ENCODE measurements at regions not wholly inside any gene's neighbourhood (a gene's known extent, or its start where the extent isn't known, plus 50 kb on each side); places are given as distances from the start of the nearest gene placed in this dataset.
"Not testable (repeated sequence)": the region's sequence is repeated elsewhere in the genome, so short reads cannot be mapped to it uniquely, and the experiment has no call there.

DNA sequence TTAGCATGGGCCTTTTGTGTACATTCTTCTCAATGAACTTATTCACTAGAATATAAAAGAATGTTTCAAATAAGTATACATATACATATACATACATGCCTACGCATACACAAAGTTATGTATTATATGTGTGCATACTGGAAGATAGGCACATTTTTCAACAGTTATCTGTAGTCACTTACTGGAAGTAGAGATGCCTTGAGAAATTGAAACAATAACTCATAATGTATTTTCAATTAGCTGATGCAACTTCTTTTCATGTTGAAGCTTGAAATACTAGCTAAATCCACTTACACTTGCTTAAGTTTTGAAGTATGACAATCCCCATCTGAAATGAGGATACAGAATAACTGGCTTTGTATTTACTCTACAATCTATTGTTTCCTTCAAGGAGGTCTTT, 469.0 kb upstream of the PTGER4 start:
- intact Hi-C loops (cut with DNase I, micrococcal nuclease) = no loop called here
- DNase-seq = no peak

DNA sequence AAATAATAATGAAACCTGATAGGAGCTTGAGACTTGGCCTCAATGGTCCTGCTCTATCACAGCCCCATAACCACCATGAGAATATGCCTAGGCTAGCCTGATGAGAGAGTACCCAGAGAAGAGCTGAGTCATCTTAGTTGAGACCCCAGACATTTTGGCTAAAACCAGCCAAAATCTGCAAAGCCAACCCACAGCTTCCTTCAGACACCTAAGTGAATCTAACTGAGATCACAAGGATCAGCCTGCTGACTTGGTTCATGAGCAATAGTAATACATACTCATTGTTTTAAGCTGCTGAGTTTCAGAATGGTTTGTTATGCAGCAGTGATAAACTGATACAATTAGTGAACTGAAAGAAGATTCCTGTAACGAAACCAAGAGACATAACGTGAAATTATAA, 473.7 kb upstream of the PTGER4 start:
- no peak for ATAC-seq
- intact Hi-C loops (cut with DNase I, micrococcal nuclease) = no loop called here

More for the DNA sequence above, 469.0 kb upstream of the PTGER4 start:
- no peak for ATAC-seq

DNA sequence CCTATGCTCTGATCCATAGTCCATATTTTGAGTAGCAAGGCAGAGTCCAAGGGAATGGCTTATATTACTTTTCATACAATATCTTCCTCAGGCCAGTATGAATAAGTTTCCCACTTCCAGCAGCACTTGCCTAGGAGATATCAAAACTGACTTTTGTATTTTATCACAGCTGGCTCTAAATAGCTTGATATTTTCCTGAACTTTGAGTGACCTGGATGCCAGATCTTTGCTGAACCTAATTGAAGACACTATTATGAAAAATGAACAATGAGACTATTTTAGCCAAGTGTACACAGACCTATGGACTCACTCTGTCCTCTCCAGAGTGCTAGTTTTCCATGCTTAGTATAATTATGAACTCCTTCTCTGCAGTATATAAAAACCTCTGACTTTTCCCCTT, 475.6 kb upstream of the PTGER4 start:
- ATAC-seq (peak; percentile 26), DNase-seq (no peak)
- intact Hi-C loops (cut with DNase I, micrococcal nuclease) = no loop called here

More for the DNA sequence above, 473.7 kb upstream of the PTGER4 start:
- no peak for DNase-seq

DNA sequence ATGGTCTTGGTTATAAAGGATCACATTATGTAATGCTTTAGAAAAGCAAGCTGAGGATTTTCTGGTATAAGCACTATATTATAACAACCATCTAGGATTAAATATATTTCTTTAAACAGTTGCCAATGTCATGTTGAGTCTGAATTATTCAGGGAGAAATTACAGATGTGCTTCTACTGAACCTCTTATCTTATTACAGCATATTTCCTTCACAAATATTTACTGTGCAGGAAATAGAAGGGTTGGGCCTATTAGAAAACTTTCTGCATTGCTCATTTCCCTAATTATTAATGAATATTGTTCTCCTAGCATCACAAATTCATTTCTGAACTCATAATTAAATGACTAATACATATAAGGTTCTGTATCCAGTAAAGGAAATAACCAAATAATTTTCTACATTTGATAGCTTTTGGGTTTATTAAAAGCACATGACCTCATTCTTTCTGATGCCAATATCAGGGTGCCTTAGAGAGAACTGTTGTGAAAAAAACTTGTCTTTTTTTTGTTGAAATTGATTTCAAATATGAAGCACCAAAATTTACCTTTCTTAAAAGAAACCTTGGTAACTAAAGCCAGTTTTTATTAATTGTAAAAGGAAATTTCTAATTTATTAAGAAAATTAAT, 476.8 kb upstream of the PTGER4 start:
- intact Hi-C loops (cut with DNase I, micrococcal nuclease) = no loop called here
- DNase-seq (no peak), ATAC-seq (no peak)

DNA sequence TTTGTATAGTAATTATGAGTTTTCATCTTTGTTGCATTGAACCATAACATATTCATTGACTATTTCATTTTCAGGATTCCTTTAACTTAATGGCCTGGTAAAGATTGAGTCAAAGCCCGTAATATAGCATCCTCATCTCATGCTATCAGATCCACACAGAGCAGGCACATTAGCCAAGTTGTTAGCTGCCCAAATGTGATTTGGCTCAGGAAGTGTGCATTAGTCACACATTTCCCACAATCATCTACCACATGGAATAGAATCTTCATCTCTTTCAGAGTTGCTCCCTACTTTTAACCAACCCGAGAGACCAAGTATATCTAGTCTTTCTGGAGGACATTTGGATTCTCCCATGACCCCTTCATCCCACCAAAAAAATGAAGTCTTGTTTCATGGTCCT, 481.0 kb upstream of the PTGER4 start:
- no peak for DNase-seq
- intact Hi-C loops (cut with DNase I, micrococcal nuclease) = no loop called here
- ATAC-seq = no peak

DNA sequence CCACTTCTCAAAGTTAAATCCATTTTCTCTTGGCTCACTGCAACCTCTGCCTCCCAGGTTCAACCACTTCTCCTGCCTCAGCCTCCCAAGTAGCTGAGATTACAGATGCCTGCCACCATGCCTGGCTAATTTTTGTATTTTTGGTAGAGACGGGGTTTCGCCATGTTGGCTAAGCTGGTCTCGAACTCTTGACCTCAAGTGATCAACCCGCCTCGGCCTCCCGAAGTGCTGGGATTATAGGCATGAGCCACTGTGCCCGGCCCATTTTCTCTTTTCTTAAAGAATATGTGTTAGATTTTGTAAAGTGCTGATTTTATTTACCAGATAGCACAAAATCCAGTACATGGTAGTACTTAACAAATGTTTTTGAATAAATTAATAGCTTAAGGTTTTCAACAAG, 484.1 kb upstream of the PTGER4 start:
- DNase-seq; ATAC-seq; intact Hi-C loops (cut with DNase I, micrococcal nuclease): not testable (repeated sequence)

DNA sequence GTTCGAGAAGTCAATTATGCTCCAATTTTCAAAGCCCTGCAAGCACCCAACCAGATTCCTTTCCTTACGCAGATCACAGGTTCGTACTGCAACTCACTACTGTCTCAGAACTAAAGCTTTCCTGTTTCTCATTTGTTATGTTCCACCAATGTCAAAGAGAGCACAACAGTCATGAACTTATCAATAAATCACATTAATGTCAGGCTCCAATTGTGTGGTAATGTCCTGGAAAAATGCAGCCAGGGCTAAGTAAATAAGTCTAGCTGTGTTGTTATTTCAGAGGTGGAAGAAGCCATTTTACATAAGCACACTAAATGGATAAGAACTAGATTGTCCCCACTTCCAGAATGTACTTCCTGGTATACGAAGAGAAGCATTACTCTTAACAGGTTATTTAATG, 488.6 kb upstream of the PTGER4 start:
- intact Hi-C loops (cut with DNase I, micrococcal nuclease) = no loop called here
- DNase-seq (no peak), ATAC-seq (no peak)

DNA sequence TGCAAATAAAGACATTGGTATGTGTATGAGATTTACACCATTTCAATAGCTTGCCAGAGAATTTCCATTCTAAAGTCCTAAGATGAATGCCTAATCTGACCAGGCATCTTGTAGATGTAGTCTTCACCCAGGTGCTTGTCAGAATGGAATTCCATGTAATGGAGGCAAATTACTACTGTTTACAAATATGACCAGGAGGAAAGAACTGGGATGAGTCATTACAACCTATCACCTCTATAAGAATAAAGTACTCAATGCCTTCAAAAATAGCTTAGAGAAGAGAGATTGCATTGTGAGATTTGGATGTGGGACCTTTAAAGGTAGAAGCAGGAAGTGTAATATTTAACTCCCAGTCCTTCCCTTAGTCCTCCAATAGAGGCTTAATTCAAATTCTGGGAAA, 507.0 kb upstream of the PTGER4 start:
- ATAC-seq (no peak), DNase-seq (no peak)

DNA sequence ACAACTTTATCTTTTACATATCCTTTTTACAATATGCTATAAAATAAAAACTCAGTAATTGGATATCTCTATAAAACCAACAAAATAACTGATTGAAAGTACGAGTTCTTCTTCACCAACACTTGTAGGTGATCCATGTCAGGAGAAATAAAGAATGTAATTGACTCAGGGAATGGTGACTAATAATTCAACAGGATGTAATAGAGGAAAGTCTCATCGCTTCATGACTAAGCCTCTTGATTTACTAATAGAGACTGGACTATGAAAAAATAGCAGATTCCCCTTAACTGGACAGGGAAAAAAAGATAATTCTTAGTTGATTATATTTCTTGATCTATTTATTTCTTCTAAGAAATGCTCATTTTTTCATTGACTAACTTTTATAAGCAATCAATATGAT, 507.7 kb upstream of the PTGER4 start:
- DNase-seq (no peak), ATAC-seq (no peak)
- intact Hi-C loops (cut with DNase I, micrococcal nuclease) = no loop called here

More for the DNA sequence above, 507.0 kb upstream of the PTGER4 start:
- intact Hi-C loops (cut with DNase I, micrococcal nuclease) = no loop called here

DNA sequence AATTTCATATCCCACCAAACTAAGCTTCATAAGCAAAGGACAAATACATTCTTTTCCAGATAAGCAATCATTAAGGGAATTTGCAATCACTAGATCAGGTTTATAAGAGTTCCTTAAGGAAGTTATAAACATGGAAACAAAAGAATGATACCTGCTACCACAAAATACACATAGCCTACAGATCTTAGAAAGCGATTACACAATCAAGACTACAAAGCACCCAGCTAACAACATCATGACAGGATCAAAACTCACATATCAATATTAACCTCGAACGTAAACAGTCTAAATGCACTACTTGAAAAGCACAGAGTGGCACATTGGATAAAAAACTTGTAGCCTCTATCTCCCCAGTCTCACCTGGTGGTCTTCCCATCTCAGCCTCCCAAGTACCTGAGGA, 512.4 kb upstream of the PTGER4 start:
- no peak for ATAC-seq
- no peak for DNase-seq
- intact Hi-C loops (cut with DNase I, micrococcal nuclease) = no loop called here

DNA sequence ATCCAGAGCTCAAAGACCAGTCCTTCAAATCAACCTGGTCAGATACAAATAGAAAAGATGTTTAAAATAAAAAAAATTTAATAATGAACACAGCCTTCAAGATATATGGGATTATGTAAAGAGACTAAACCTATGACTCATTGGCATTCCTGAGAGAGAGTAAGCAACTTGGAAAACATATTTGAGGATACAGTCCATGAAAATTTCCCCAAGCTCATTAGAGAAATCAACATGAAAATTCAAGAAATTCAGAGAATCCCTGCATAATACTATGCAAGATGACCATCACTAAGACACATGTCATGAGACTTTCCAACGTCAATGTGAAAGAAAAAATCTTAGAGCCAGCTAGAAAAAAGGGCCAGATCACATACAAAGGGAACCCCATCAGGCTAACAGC, 512.9 kb upstream of the PTGER4 start:
- DNase-seq (no peak), ATAC-seq (no peak)
- intact Hi-C loops (cut with DNase I, micrococcal nuclease) = no loop called here

DNA sequence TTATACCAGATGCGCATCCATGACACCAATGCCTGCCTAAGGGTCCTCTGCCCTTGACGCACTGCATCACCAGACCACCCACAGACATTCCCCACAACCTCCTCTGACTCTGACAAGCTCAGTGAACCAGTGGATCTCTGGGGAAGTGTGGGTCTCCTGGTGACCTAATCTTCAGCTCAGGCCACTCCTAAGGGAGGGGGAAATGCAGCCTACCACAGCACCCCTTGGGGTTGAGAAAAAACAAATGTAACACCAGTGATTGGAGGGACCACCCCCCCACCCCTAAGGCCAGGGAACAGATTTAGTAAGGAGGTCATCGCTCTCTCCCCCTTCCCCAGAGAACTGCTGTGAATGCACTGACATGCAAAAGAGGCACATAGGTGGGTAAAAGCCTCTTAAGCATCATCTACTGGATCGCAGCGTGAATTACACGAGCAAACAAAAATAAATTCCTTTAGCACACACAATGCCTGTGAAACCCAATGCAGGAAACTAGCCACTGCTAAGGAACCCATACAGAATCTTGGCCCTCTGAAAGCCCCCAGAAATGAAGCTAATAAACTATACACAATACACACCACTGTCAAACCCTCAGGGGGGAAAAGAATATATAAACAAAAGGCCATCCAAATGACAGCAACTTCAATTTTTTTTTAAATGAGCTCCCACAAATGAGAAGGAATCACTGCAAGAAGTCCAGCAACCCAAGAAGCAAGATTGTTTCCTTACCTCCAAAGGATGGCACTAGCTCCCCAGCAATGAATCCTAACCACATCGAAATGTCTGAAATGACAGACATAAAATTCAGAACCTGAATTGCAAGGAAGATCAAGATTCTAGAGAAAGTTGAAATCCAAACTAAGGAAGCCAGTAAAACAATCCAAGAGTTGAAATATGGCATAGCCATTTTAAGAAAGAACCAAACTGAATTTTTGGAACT, 513.7 kb upstream of the PTGER4 start:
- no peak for DNase-seq
- intact Hi-C loops (cut with DNase I, micrococcal nuclease) = no loop called here
- no peak for ATAC-seq

DNA sequence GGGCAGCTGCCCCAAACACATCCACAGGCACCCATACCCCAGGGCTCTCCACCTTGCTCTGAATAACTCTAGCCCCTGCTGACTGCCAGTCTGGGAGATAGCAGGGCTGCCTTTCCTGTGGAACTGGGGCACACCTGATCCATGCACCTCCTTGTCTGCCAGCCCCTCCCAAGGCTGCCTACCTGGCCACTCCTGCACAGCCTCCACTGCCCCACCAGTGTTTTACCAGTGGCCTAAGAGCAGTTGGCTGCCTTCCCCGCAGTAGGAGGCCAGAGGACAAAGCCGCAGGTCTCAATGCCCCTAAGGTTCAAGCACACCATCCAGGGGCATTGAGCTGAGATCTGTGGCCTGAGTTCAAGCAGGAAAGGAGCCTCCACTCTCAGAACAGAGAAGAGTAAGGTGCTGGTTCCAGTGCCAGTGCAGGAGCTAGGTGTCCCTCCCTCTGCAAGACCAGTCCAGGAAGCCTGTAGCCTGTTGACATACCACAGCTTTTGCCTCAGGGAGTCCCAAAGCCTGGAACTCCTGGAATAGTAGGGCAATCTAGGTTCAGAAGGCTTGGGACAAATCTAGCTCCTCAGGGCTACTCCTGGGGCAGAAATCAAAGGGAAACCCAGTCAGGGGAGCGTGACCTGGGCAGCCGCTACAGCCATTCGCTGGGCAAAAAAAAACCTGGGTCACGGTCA, 514.5 kb upstream of the PTGER4 start:
- ATAC-seq = no peak
- no peak for DNase-seq
- intact Hi-C loops (cut with DNase I, micrococcal nuclease) = no loop called here

DNA sequence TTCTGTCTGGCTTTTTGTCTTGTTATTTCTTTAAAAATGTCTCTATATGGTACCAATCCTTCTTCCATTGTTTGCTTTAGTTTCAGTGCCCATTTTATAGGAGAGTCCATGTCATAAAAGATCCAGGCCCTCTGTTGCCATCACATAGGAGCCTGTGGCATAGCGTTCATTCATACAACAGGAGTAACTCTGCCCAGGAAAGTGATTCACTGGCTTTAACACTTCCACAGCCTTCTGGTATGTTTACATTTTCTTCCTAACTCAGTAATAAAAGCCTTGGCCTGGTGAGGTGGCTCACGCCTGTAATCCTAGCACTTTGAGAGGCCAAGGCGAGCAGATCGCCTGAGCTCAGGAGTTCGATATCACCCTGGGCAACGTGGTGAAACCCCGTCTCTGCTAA, 519.3 kb upstream of the PTGER4 start:
- DNase-seq (no peak), ATAC-seq (no peak)
- intact Hi-C loops (cut with DNase I, micrococcal nuclease) = no loop called here

DNA sequence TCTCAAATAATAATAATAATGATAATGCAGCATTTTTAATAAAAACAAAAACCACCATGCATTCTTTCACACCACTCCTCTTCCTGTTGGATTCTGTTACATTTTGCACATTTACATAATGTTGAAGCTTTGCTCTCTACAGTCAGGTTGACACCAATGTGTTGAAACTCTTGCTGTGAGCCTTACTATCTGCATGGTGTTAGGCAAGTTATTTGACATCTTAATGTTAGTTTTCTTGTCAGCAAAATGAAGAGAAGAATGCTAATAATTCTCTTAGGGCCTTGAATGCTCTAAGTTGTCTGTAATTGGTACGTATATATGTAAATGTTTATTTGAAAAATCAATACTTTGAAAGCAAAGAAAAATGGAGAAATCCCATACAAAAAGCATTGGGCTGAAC, 525.5 kb upstream of the PTGER4 start:
- DNase-seq (no peak), ATAC-seq (no peak)
- intact Hi-C loops (cut with DNase I, micrococcal nuclease) = no loop called here

DNA sequence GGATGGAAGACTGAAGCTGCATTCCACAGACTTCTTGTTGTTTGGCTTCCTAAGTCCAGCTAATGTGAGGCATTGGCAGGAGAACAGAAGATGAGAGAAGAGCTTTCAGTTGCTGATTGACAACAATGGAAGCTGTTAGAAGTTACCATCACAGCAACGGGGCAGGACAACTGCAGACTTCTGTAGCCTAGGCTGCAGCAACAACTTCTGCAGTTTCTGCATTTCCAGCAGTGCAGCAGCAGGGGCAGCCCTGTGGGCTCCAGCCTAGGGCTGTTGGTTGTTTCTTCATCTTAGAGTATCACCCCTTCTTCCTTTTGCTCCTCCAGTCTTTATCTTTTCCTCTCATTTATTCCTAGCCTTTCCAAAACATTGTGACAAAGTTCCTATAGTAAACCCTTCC, 528.8 kb upstream of the PTGER4 start:
- DNase-seq = no peak
- intact Hi-C loops (cut with DNase I, micrococcal nuclease) = no loop called here
- ATAC-seq = no peak

DNA sequence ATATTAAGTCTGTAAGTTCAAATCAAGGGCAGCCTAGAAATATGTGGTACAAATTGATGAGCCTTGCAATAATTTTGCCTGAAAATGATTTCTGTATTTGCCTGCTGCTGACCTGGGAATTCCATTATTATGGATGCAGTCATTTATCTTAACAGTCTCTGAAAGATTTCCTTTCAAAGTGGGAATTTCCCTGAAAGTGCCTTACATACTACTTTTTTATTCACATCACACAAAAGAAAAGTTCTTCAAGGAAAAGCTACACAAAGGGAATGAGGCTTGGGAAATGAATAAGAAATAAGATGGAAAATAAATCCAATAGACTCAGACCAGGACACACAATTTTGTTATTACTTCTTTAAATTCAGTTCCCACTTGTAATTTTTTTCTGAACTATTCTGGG, 537.8 kb upstream of the PTGER4 start:
- intact Hi-C loops (cut with DNase I, micrococcal nuclease) = no loop called here
- no peak for ATAC-seq
- DNase-seq = no peak

DNA sequence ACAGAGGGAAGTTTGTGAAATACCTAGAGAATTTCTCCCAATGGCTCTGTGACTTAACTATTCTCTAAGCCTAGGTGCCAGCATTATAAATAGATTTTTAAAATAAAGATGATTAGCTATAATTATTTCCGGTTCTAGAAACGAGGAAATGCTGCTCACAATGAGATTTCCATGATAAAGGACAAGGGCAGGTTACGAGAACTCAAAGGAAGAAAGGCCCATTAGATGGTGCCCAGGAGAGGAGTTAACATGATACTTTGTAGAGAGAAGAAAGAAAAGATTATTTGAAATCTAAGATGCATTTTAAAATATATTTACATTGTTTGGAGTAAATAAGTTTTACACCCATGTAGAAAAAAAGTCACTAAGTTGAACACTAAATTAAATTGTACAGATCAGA, 538.3 kb upstream of the PTGER4 start:
- intact Hi-C loops (cut with DNase I, micrococcal nuclease) = no loop called here
- ATAC-seq = no peak
- DNase-seq = no peak

DNA sequence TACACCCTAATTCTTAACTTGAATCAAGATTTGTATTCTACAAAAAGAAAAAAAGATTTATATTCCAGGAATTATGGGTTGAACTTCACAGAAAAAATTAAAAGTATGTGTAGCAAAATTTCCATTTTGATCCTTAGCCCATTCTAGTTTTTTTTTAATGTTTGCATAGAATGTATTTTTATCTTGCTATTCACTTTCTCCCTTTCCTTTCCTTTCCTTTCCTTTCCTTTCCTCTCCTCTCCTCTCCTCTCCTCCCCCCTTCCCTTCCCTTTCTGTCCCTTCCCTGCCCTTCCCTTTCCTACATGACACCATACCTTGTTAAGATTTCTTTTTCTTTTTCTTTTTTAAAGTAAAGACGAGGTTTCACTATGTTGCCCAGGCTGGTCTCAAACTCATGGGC, 542.5 kb upstream of the PTGER4 start:
- ATAC-seq (no peak), DNase-seq (no peak)
- intact Hi-C loops (cut with DNase I, micrococcal nuclease) = no loop called here

DNA sequence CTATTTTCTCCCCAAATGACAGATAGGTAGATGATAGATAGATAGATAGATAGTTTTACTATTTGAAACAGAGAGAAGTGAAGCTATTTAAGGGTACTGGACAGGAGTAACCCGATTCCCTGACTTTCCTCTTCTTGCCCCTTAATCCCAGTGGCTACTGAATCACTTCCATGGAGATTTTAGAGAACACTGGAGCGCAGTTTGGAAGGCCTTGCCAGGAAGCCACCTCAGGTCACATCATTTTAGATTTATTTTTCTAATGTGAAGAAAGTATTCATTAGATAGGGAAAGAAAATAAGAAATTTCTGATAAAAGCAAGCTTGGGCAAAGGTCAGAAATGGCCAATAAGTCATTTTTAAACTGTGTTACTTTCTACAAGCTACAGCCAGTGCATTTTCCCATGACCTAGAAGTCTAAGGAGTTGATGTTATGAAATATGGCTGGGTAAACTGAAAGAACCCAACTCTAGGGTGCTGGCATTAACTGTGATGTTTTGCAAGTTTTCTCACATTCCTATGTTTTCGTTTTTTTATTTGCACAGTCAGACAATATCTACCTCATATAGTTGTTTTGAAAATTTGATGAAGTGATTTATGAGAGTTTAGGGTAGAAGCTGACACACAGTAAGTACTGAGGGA, 544.7 kb upstream of the PTGER4 start:
- ATAC-seq = no peak
- intact Hi-C loops (cut with DNase I, micrococcal nuclease) = no loop called here

More for the DNA sequence above, 544.7 kb upstream of the PTGER4 start:
- DNase-seq = no peak

All from left colon (tissue), 2 donors.